ENCODE measurements at regions not wholly inside any gene's neighbourhood (a gene's known extent, or its start where the extent isn't known, plus 50 kb on each side); places are given as distances from the start of the nearest gene placed in this dataset.

- 85 to 88% methylated on average over 5 of the region's 5 CpGs for WGBS, 2 experiments
- Histone ChIP-seq H3K27me3 (ENCODE audit: control insufficient read depth, insufficient read depth, low read length, poor library complexity, severe bottlenecking) (no peaks in the 10 kb centered on the region), H3K4me3 (ENCODE audit: insufficient read depth, low read depth, low read length) (no peak overlapping the region), H3K4me1 (ENCODE audit: control insufficient read depth, insufficient read depth, low read length) (no peaks in the 10 kb centered on the region), H3K9me3 (ENCODE audit: control insufficient read depth, low read length) (no peaks in the 10 kb centered on the region), H3K36me3 (ENCODE audit: control insufficient read depth, insufficient read depth, low read length) (no peaks in the 10 kb centered on the region), H3K27ac (ENCODE audit: insufficient read depth, low read depth, low read length, poor library complexity, severe bottlenecking) (no peak overlapping the region)
Observed at GRCh38 chr14:32009221-32009975, 67.7 kb upstream of the ARHGAP5 start.

DNA sequence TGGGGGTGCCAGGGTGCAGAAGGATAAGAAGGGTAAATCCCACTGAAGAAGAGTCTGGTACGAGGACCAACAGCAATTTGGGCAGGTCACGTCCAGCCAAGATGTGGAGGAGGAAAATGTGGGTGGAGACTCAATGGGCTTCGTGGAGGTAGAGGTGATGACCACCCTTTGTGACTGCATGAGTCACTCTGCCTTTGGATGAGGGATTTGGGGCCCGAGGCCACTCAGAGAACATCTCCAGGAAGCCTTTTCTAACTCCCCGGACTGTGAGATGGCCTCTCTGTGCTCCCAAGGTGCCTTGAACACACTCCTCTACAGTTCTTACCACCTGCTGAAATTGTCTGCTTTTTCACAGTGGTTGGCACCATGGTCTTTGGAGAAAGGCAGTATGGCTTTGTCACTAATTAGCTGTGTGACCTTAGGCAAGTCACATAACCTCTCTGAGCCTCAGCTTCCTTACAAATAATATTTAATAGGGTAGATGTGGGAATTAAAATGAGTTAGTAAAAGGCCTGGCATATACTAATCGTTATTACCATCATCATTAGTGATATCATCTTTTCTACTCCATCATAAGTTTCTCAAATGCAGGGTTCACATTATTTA lies 67.0 kb upstream of the ARHGAP5 start:
- Histone ChIP-seq H3K4me1 (ENCODE audit: control insufficient read depth, insufficient read depth, low read length) (no peaks in the 10 kb centered on the region), H3K27me3 (ENCODE audit: control insufficient read depth, insufficient read depth, low read length, poor library complexity, severe bottlenecking) (no peaks in the 10 kb centered on the region), H3K27ac (ENCODE audit: insufficient read depth, low read depth, low read length, poor library complexity, severe bottlenecking) (no peak overlapping the region), H3K36me3 (ENCODE audit: control insufficient read depth, insufficient read depth, low read length) (no peaks in the 10 kb centered on the region), H3K9me3 (ENCODE audit: control insufficient read depth, low read length) (no peaks in the 10 kb centered on the region), H3K4me3 (ENCODE audit: insufficient read depth, low read depth, low read length) (no peak overlapping the region)
- 82 to 89% methylated on average over 6 of the region's 6 CpGs for WGBS, 2 experiments

DNA sequence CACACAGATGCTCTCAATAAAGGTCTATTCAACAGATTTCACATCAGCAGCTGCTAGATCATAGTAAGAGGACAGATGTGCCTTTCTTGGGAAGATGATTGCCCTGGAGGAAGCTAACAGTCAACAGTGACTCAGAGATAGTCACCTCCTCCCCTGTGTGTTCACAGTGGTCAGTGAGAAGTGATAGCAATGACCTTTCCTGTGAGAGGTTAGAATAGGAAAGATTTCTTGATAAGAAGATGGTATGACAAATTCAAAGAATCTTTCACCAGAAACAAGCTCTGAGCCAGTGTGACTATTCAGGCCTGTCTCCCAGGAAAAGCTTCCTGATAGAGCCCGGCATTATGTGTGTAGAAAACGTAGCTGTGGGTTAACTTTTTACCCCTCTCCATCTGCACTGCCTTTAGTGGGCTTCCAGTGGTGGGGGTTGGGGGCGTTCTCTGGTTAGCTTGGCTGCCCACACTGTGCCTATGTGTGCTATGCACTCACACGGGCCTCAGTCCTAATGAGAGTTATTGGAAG lies 66.4 kb upstream of the ARHGAP5 start:
- no peaks in the 10 kb centered on the region for H3K9me3 ChIP-seq (ENCODE audit: control insufficient read depth, low read length)
- no peaks in the 10 kb centered on the region for H3K36me3 ChIP-seq (ENCODE audit: control insufficient read depth, insufficient read depth, low read length)
- no peak overlapping the region for H3K4me3 ChIP-seq (ENCODE audit: insufficient read depth, low read depth, low read length)
- no peak overlapping the region for H3K27ac ChIP-seq (ENCODE audit: insufficient read depth, low read depth, low read length, poor library complexity, severe bottlenecking)
- no peaks in the 10 kb centered on the region for H3K27me3 ChIP-seq (ENCODE audit: control insufficient read depth, insufficient read depth, low read length, poor library complexity, severe bottlenecking)
- WGBS, 2 experiments = 84 to 93% methylated on average over 4 of the region's 4 CpGs
- H3K4me1 ChIP-seq (ENCODE audit: control insufficient read depth, insufficient read depth, low read length) = no peaks in the 10 kb centered on the region

GRCh38 chr14:32011225-32011624 lies 65.9 kb upstream of the ARHGAP5 start:
- 89 to 98% methylated on average over 3 of the region's 3 CpGs for WGBS, 2 experiments

DNA sequence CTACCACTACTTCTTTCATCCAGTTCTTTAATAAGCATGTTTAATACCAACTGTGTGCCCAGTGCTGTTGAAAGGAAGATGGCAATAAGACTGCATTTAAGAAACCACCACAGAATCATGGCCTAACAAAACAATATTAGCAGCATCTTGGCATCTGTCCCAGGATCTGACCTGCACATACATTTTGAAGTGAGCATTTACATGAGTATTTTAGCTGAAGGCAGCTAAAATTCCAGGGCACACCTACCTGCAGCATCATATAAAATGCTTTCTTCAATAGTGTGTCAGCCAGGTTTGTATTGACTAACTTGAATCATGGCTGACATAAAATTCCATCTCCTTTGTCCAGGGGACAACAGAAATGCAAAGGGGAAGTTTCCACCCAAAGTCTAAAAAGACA lies 65.0 kb upstream of the ARHGAP5 start:
- Histone ChIP-seq H3K4me3 (ENCODE audit: insufficient read depth, low read depth, low read length) (no peak overlapping the region), H3K4me1 (ENCODE audit: control insufficient read depth, insufficient read depth, low read length) (no peaks in the 10 kb centered on the region), H3K36me3 (ENCODE audit: control insufficient read depth, insufficient read depth, low read length) (no peaks in the 10 kb centered on the region), H3K27ac (ENCODE audit: insufficient read depth, low read depth, low read length, poor library complexity, severe bottlenecking) (no peak overlapping the region), H3K9me3 (ENCODE audit: control insufficient read depth, low read length) (no peaks in the 10 kb centered on the region), H3K27me3 (ENCODE audit: control insufficient read depth, insufficient read depth, low read length, poor library complexity, severe bottlenecking) (no peaks in the 10 kb centered on the region)

More at GRCh38 chr14:32011225-32011624, 65.9 kb upstream of the ARHGAP5 start:
- Histone ChIP-seq H3K4me3 (ENCODE audit: insufficient read depth, low read depth, low read length) (no peak overlapping the region), H3K27ac (ENCODE audit: insufficient read depth, low read depth, low read length, poor library complexity, severe bottlenecking) (no peak overlapping the region), H3K4me1 (ENCODE audit: control insufficient read depth, insufficient read depth, low read length) (no peaks in the 10 kb centered on the region), H3K27me3 (ENCODE audit: control insufficient read depth, insufficient read depth, low read length, poor library complexity, severe bottlenecking) (no peaks in the 10 kb centered on the region), H3K36me3 (ENCODE audit: control insufficient read depth, insufficient read depth, low read length) (no peaks in the 10 kb centered on the region), H3K9me3 (ENCODE audit: control insufficient read depth, low read length) (no peaks in the 10 kb centered on the region)

- no peaks in the 10 kb centered on the region for H3K36me3 ChIP-seq (ENCODE audit: control insufficient read depth, insufficient read depth, low read length)
- no peaks in the 10 kb centered on the region for H3K27me3 ChIP-seq (ENCODE audit: control insufficient read depth, insufficient read depth, low read length, poor library complexity, severe bottlenecking)
- no peak overlapping the region for H3K4me3 ChIP-seq (ENCODE audit: insufficient read depth, low read depth, low read length)
- H3K27ac ChIP-seq (ENCODE audit: insufficient read depth, low read depth, low read length, poor library complexity, severe bottlenecking) = no peak overlapping the region
- H3K4me1 ChIP-seq (ENCODE audit: control insufficient read depth, insufficient read depth, low read length) = no peaks in the 10 kb centered on the region
- WGBS, 2 experiments = 94 to 100% methylated on average over 1 of the region's 1 CpG
- no peaks in the 10 kb centered on the region for H3K9me3 ChIP-seq (ENCODE audit: control insufficient read depth, low read length)
Observed at GRCh38 chr14:32012571-32012970, 64.5 kb upstream of the ARHGAP5 start.

GRCh38 chr14:32013083-32013482 lies 64.0 kb upstream of the ARHGAP5 start:
- no peaks in the 10 kb centered on the region for H3K9me3 ChIP-seq (ENCODE audit: control insufficient read depth, low read length)
- no peaks in the 10 kb centered on the region for H3K4me1 ChIP-seq (ENCODE audit: control insufficient read depth, insufficient read depth, low read length)
- no peaks in the 10 kb centered on the region for H3K36me3 ChIP-seq (ENCODE audit: control insufficient read depth, insufficient read depth, low read length)
- WGBS, 2 experiments = 68 to 76% methylated on average over 6 of the region's 6 CpGs
- H3K27me3 ChIP-seq (ENCODE audit: control insufficient read depth, insufficient read depth, low read length, poor library complexity, severe bottlenecking) = no peaks in the 10 kb centered on the region
- no peak overlapping the region for H3K4me3 ChIP-seq (ENCODE audit: insufficient read depth, low read depth, low read length)
- H3K27ac ChIP-seq (ENCODE audit: insufficient read depth, low read depth, low read length, poor library complexity, severe bottlenecking) = no peak overlapping the region

GRCh38 chr14:32014057-32014456 lies 63.0 kb upstream of the ARHGAP5 start:
- 65 to 79% methylated on average over 1 of the region's 1 CpG for WGBS, 2 experiments
- H3K27me3 ChIP-seq (ENCODE audit: control insufficient read depth, insufficient read depth, low read length, poor library complexity, severe bottlenecking) = no peaks in the 10 kb centered on the region
- H3K4me3 ChIP-seq (ENCODE audit: insufficient read depth, low read depth, low read length) = no peak overlapping the region
- no peaks in the 10 kb centered on the region for H3K9me3 ChIP-seq (ENCODE audit: control insufficient read depth, low read length)
- H3K27ac ChIP-seq (ENCODE audit: insufficient read depth, low read depth, low read length, poor library complexity, severe bottlenecking) = no peak overlapping the region
- no peaks in the 10 kb centered on the region for H3K36me3 ChIP-seq (ENCODE audit: control insufficient read depth, insufficient read depth, low read length)
- H3K4me1 ChIP-seq (ENCODE audit: control insufficient read depth, insufficient read depth, low read length) = no peaks in the 10 kb centered on the region

GRCh38 chr14:32014498-32014897 lies 62.6 kb upstream of the ARHGAP5 start:
- WGBS, 2 experiments = 76 to 77% methylated on average over 4 of the region's 4 CpGs
- H3K4me1 ChIP-seq (ENCODE audit: control insufficient read depth, insufficient read depth, low read length) = no peaks in the 10 kb centered on the region
- no peak overlapping the region for H3K27ac ChIP-seq (ENCODE audit: insufficient read depth, low read depth, low read length, poor library complexity, severe bottlenecking)

GRCh38 chr14:32015166-32015565 lies 61.9 kb upstream of the ARHGAP5 start:
- 93 to 95% methylated on average over 4 of the region's 4 CpGs for WGBS, 2 experiments
- Histone ChIP-seq H3K4me3 (ENCODE audit: insufficient read depth, low read depth, low read length) (no peak overlapping the region), H3K9me3 (ENCODE audit: control insufficient read depth, low read length) (no peaks in the 10 kb centered on the region), H3K36me3 (ENCODE audit: control insufficient read depth, insufficient read depth, low read length) (no peaks in the 10 kb centered on the region), H3K27me3 (ENCODE audit: control insufficient read depth, insufficient read depth, low read length, poor library complexity, severe bottlenecking) (no peaks in the 10 kb centered on the region), H3K4me1 (ENCODE audit: control insufficient read depth, insufficient read depth, low read length) (no peaks in the 10 kb centered on the region), H3K27ac (ENCODE audit: insufficient read depth, low read depth, low read length, poor library complexity, severe bottlenecking) (no peak overlapping the region)

More at GRCh38 chr14:32014498-32014897, 62.6 kb upstream of the ARHGAP5 start:
- Histone ChIP-seq H3K27me3 (ENCODE audit: control insufficient read depth, insufficient read depth, low read length, poor library complexity, severe bottlenecking) (no peaks in the 10 kb centered on the region), H3K9me3 (ENCODE audit: control insufficient read depth, low read length) (no peaks in the 10 kb centered on the region), H3K4me3 (ENCODE audit: insufficient read depth, low read depth, low read length) (no peak overlapping the region), H3K36me3 (ENCODE audit: control insufficient read depth, insufficient read depth, low read length) (no peaks in the 10 kb centered on the region)

Data from ectodermal cell (in vitro differentiated cells).